ENCODE measurements at regions not wholly inside any gene's neighbourhood (a gene's known extent, or its start where the extent isn't known, plus 50 kb on each side); places are given as distances from the start of the nearest gene placed in this dataset.

GRCh38 chr14:51513281-51513680 lies 138.4 kb upstream of the FRMD6 start:
- no peak for DNase-seq (ENCODE audit: low spot score)

- DNase-seq (ENCODE audit: low spot score): no peak
Measured at GRCh38 chr14:51513933-51514332, 137.8 kb upstream of the FRMD6 start.

GRCh38 chr14:51515611-51516010 lies 136.1 kb upstream of the FRMD6 start:
- no peak for DNase-seq (ENCODE audit: low spot score)

GRCh38 chr14:51516706-51517395 lies 134.9 kb upstream of the FRMD6 start:
- no peak for DNase-seq (ENCODE audit: low spot score)

GRCh38 chr14:51518280-51518679 lies 133.4 kb upstream of the FRMD6 start:
- DNase-seq (ENCODE audit: low spot score): no peak

- no peak for DNase-seq (ENCODE audit: low spot score)
Measured at GRCh38 chr14:51518711-51519110, 133.0 kb upstream of the FRMD6 start.

GRCh38 chr14:51520087-51520486 lies 131.6 kb upstream of the FRMD6 start:
- DNase-seq (ENCODE audit: low spot score): no peak

- peak; percentile 2 for DNase-seq (ENCODE audit: low spot score)
Measured at GRCh38 chr14:51521764-51522163, 129.9 kb upstream of the FRMD6 start.

- DNase-seq (ENCODE audit: low spot score): no peak
Measured at GRCh38 chr14:51523243-51523642, 128.5 kb upstream of the FRMD6 start.

GRCh38 chr14:51525739-51526138 lies 126.0 kb upstream of the FRMD6 start:
- no peak for DNase-seq (ENCODE audit: low spot score)

GRCh38 chr14:51527073-51527472 lies 124.6 kb upstream of the FRMD6 start:
- DNase-seq (ENCODE audit: low spot score): peak; percentile 3

- no peak for DNase-seq (ENCODE audit: low spot score)
Measured at GRCh38 chr14:51529736-51530135, 122.0 kb upstream of the FRMD6 start.

GRCh38 chr14:51533160-51533559 lies 118.5 kb upstream of the FRMD6 start:
- no peak for DNase-seq (ENCODE audit: low spot score)

- no peak for DNase-seq (ENCODE audit: low spot score)
Measured at GRCh38 chr14:51533872-51534553, 117.7 kb upstream of the FRMD6 start.

GRCh38 chr14:51534610-51535011 lies 117.1 kb upstream of the FRMD6 start:
- peak; percentile 27 for DNase-seq (ENCODE audit: low spot score)

- no peak for DNase-seq (ENCODE audit: low spot score)
Measured at GRCh38 chr14:51535443-51536044, 116.2 kb upstream of the FRMD6 start.

- DNase-seq (ENCODE audit: low spot score): no peak
Measured at GRCh38 chr14:51538973-51539372, 112.7 kb upstream of the FRMD6 start.

GRCh38 chr14:51539571-51540037 lies 112.1 kb upstream of the FRMD6 start:
- DNase-seq (ENCODE audit: low spot score): no peak

GRCh38 chr14:51540364-51540763 lies 111.3 kb upstream of the FRMD6 start:
- no peak for DNase-seq (ENCODE audit: low spot score)

- no peak for DNase-seq (ENCODE audit: low spot score)
Measured at GRCh38 chr14:51544471-51544870, 107.2 kb upstream of the FRMD6 start.

GRCh38 chr14:51544901-51545300 lies 106.8 kb upstream of the FRMD6 start:
- DNase-seq (ENCODE audit: low spot score): no peak

GRCh38 chr14:51545396-51545795 lies 106.3 kb upstream of the FRMD6 start:
- no peak for DNase-seq (ENCODE audit: low spot score)

GRCh38 chr14:51546099-51546498 lies 105.6 kb upstream of the FRMD6 start:
- DNase-seq (ENCODE audit: low spot score): no peak
